ENCODE measurements at regions not wholly inside any gene's neighbourhood (a gene's known extent, or its start where the extent isn't known, plus 50 kb on each side); places are given as distances from the start of the nearest gene placed in this dataset.

DNA sequence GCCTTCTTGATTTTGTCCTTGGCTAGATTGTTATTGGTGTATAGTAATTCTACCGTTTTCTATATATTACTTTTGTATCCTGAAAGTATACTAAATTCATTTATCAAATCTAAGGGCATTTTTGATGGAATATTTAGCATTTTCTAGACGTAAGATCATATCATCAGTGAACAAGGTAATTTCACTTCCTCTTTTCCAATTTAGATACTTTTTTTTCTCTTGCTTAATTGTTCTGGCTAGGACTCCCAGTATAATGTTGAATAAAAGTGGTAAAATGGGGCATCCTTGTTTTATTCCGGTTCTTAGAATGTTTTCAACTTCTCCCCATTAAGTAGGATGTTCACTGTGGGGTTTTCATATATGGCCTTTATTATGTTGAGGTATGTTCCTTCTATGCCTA lies 260.7 kb downstream of the POLR1F start:
- TF ChIP-seq EZH2phosphoT487 (conservative IDR thresholded peaks at IDR 0.05; ENCODE audit: low read length) = no peak
- TF ChIP-seq, protein P1, sequence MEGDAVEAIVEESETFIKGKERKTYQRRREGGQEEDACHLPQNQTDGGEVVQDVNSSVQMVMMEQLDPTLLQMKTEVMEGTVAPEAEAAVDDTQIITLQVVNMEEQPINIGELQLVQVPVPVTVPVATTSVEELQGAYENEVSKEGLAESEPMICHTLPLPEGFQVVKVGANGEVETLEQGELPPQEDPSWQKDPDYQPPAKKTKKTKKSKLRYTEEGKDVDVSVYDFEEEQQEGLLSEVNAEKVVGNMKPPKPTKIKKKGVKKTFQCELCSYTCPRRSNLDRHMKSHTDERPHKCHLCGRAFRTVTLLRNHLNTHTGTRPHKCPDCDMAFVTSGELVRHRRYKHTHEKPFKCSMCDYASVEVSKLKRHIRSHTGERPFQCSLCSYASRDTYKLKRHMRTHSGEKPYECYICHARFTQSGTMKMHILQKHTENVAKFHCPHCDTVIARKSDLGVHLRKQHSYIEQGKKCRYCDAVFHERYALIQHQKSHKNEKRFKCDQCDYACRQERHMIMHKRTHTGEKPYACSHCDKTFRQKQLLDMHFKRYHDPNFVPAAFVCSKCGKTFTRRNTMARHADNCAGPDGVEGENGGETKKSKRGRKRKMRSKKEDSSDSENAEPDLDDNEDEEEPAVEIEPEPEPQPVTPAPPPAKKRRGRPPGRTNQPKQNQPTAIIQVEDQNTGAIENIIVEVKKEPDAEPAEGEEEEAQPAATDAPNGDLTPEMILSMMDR (IDR thresholded peaks at IDR 0.05; ENCODE audit: insufficient read depth, low read length, poor library complexity, severe bottlenecking) = no peak
